DOHH2 (cell line): ENCODE measurements at regions not wholly inside any gene's neighbourhood (a gene's known extent, or its start where the extent isn't known, plus 50 kb on each side); places are given as distances from the start of the nearest gene placed in this dataset.

Experiments used
- H3F3A ChIP-seq: fragments of 200-600 bp; sonication (generic), shearing (Covaris generic); 2 replicates; pipeline ENCODE4 v1.6.0; 2016; ENCODE audit warnings: antibody characterized with exemption, mild to moderate bottlenecking; ENCODE audit not compliant: control insufficient read depth, insufficient read depth
- H3K27ac ChIP-seq: fragments of 200-600 bp; sonication (generic); 2 replicates; pipeline ENCODE4 v1.5.1; 2014; ENCODE audit warnings: low read depth, mild to moderate bottlenecking, low read length, moderate library complexity
- H3K27me3 ChIP-seq: fragments of 200-600 bp; sonication (generic); 2 replicates; pipeline ENCODE4 v1.6.1; 2014; ENCODE audit warnings: mild to moderate bottlenecking, low read length, mixed read lengths; ENCODE audit not compliant: control insufficient read depth
- H3K36me3 ChIP-seq: fragments of 200-600 bp; sonication (generic); 2 replicates; pipeline ENCODE4 v1.6.1; 2014; ENCODE audit warnings: mild to moderate bottlenecking, low read length, moderate library complexity, mixed read lengths; ENCODE audit not compliant: control insufficient read depth
- H3K4me1 ChIP-seq: fragments of 200-600 bp; sonication (generic); 2 replicates; pipeline ENCODE4 v1.6.1; 2014; ENCODE audit warnings: mild to moderate bottlenecking, low read length, mixed read lengths; ENCODE audit not compliant: control insufficient read depth
- H3K4me2 ChIP-seq: fragments of 200-600 bp; sonication (generic); 2 replicates; pipeline ENCODE4 v1.6.0; 2014; ENCODE audit warnings: mild to moderate bottlenecking, low read length, moderate library complexity
- H3K4me3 ChIP-seq: fragments of 200-600 bp; sonication (generic); 2 replicates; pipeline ENCODE4 v1.5.1; 2014; ENCODE audit warnings: mild to moderate bottlenecking, low read length, mixed read lengths
- H3K79me2 ChIP-seq: fragments of 200-600 bp; sonication (generic); 2 replicates; pipeline ENCODE4 v1.6.1; 2014; ENCODE audit warnings: mild to moderate bottlenecking, low read length, mixed read lengths; ENCODE audit not compliant: control insufficient read depth
- H3K9me2 ChIP-seq: fragments of 200-600 bp; sonication (generic); replicated peaks from 2 replicates; pipeline ENCODE4 v1.6.1; 2014; ENCODE audit warnings: mild to moderate bottlenecking, low read length, mixed read lengths; ENCODE audit not compliant: control insufficient read depth
- H3K9me3 ChIP-seq: fragments of 200-600 bp; sonication (generic); 2 replicates; pipeline ENCODE4 v1.6.1; 2014; ENCODE audit warnings: antibody characterized with exemption, low read length, mixed read lengths; ENCODE audit not compliant: control insufficient read depth, insufficient read depth
- H4K20me1 ChIP-seq: fragments of 200-600 bp; sonication (generic); 2 replicates; pipeline ENCODE4 v1.6.0; 2014; ENCODE audit warnings: low read depth, mild to moderate bottlenecking, antibody characterized with exemption, low read length, moderate library complexity; ENCODE audit not compliant: control insufficient read depth, insufficient read depth
- CTCF ChIP-seq: fragments of 200-600 bp; sonication (generic); IDR thresholded peaks from one replicate; pipeline ENCODE4 v1.5.1; 2014; ENCODE audit warnings: antibody characterized with exemption, mild to moderate bottlenecking, low read depth, low read length; ENCODE audit not compliant: poor library complexity, severe bottlenecking
- EZH2phosphoT487 ChIP-seq: fragments of 200-600 bp; sonication (generic); IDR thresholded peaks from 2 replicates; pipeline ENCODE4 v1.6.1; 2017; ENCODE audit warnings: borderline replicate concordance, mild to moderate bottlenecking, antibody characterized with exemption, low read length, moderate library complexity, mixed read lengths

- Histone ChIP-seq H3K4me1 (no peaks in the 10 kb centered on the region), H3K9me3 (no peaks in the 10 kb centered on the region), H3K4me2 (no peak overlapping the region), H3K9me2 (no peaks in the 10 kb centered on the region), H3K36me3 (no peaks in the 10 kb centered on the region), H3K27ac (no peak overlapping the region), H3K27me3 (no peaks in the 10 kb centered on the region), H3K79me2 (no peaks in the 10 kb centered on the region), H3K4me3 (no peak overlapping the region), H4K20me1 (no peaks in the 10 kb centered on the region), H3F3A (no peaks in the 10 kb centered on the region)
- no peak for TF ChIP-seq CTCF
- TF ChIP-seq EZH2phosphoT487 = no peak
These were observed 682.4 kb upstream of the PABPC4L start for GRCh38 chr4:134883831-134884449.

- H3K4me2 ChIP-seq = no peak overlapping the region
- TF ChIP-seq EZH2phosphoT487 (no peak), CTCF (no peak)
- H3K79me2 ChIP-seq = no peaks in the 10 kb centered on the region
- H3K9me3 ChIP-seq = no peaks in the 10 kb centered on the region
- H3K27ac ChIP-seq = no peak overlapping the region
- no peak overlapping the region for H3K4me3 ChIP-seq
- no peaks in the 10 kb centered on the region for H3F3A ChIP-seq
- no peaks in the 10 kb centered on the region for H3K27me3 ChIP-seq
- H3K36me3 ChIP-seq = no peaks in the 10 kb centered on the region
- no peaks in the 10 kb centered on the region for H3K4me1 ChIP-seq
- no peaks in the 10 kb centered on the region for H4K20me1 ChIP-seq
- no peaks in the 10 kb centered on the region for H3K9me2 ChIP-seq
These were observed 677.4 kb upstream of the PABPC4L start for GRCh38 chr4:134879019-134879418.

- Histone ChIP-seq H3K4me2 (no peak overlapping the region), H4K20me1 (no peaks in the 10 kb centered on the region), H3K9me3 (no peaks in the 10 kb centered on the region), H3K36me3 (no peaks in the 10 kb centered on the region), H3K27ac (no peak overlapping the region), H3K79me2 (no peaks in the 10 kb centered on the region), H3K9me2 (no peaks in the 10 kb centered on the region), H3K4me1 (no peaks in the 10 kb centered on the region), H3K27me3 (no peaks in the 10 kb centered on the region), H3K4me3 (no peak overlapping the region), H3F3A (no peaks in the 10 kb centered on the region)
- no peak for TF ChIP-seq EZH2phosphoT487
- no peak for TF ChIP-seq CTCF
These were observed 665.4 kb upstream of the PABPC4L start for GRCh38 chr4:134867027-134867426.

GRCh38 chr4:134865675-134866074, 664.1 kb upstream of the PABPC4L start:
- TF ChIP-seq EZH2phosphoT487 = no peak
- TF ChIP-seq CTCF = no peak
- no peaks in the 10 kb centered on the region for H4K20me1 ChIP-seq
- no peaks in the 10 kb centered on the region for H3K79me2 ChIP-seq
- H3K4me1 ChIP-seq = no peaks in the 10 kb centered on the region
- H3K4me2 ChIP-seq = no peak overlapping the region
- no peaks in the 10 kb centered on the region for H3F3A ChIP-seq
- H3K9me3 ChIP-seq = no peaks in the 10 kb centered on the region
- H3K27me3 ChIP-seq = no peaks in the 10 kb centered on the region
- no peak overlapping the region for H3K4me3 ChIP-seq
- no peaks in the 10 kb centered on the region for H3K9me2 ChIP-seq
- H3K27ac ChIP-seq = no peak overlapping the region
- H3K36me3 ChIP-seq = no peaks in the 10 kb centered on the region
